Right kidney (tissue), 1 donor: ENCODE measurements at regions not wholly inside any gene's neighbourhood (a gene's known extent, or its start where the extent isn't known, plus 50 kb on each side); places are given as distances from the start of the nearest gene placed in this dataset.

Experiments used
- DNase-seq: peaks from one replicate; pipeline ENCODE4 v3.0.0-alpha.2; 2016

- no peak for DNase-seq
Observed at GRCh38 chr4:60194214-60194613, 1005.9 kb upstream of the ADGRL3 start.

GRCh38 chr4:60195256-60195655 is 1004.9 kb upstream of the ADGRL3 start:
- DNase-seq: no peak

GRCh38 chr4:60201052-60201673 is 999.0 kb upstream of the ADGRL3 start:
- DNase-seq: peak; percentile 22

DNA sequence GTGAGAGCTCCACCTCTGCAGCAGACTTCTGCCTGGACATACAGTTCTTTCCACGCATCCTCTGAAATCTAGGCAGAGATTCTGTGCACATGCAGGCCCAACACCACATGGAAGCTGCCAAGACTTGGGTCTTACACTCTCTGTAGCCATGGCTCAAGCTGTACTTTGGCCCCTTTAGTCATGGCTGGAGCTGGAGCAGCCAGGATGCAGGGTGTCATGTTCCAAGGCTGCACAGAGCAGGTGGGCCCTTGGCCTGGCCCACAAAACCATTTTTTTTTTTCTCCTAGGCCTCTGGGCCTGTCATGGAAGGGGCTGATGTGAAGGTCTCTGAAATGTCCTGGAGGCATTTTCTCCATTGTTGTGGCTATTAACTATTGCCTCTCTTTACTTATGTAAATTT is 990.5 kb upstream of the ADGRL3 start:
- no peak for DNase-seq

DNA sequence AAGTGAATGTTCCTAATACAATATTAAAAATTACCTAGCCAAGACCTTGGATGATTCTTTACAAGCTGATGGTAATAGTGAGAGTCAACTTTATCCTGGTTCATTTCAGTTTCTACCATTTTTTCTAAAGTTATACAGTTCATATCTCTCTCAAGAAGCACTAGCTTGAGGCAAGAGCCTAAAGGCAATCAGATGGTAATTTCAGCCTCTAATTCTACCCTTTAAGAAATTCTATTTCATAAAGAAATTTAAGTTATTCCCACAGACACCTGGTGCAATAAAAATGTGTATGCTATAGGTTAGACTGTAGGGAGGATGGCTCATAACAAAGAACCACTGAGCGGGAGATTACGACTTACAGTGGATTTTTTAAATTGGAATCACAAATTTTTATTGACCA is 984.2 kb upstream of the ADGRL3 start:
- no peak for DNase-seq

DNA sequence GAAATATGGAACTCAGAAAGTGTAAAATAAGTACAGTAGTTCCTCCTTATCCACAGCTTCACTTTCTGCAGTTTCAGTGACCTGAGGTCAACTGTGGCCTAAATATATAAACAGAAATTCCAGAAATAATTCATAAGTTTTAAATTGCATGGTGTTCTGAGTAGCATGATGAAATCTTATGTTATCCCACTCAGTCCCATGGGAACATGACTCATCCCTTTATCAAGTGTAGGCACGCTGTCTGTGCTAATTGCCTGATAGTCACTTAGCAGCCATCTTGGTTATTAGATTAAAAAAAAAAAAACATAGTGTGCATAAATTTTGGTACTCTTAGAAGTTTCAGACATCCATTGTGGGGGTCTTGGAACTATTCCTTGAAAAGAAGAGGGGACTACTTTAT is 983.4 kb upstream of the ADGRL3 start:
- no peak for DNase-seq

DNA sequence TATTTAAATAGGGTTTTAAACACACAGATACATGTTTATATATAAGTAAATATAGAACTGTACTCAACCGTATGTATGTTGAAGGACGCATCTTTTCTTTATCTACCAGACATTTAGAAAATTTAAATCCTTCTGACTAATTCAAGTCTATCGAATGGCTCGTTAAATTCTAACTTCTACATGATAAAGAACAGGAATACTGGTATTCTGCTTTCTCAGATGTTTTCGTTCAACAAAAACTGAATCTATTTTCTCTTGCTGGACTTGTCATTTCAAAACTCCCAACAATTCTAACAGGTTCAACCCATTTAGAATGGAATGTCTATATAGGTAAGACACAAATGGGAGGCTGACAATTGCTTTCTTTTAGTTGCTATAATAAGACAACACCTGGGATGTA is 978.3 kb upstream of the ADGRL3 start:
- DNase-seq: no peak

- DNase-seq: no peak
Observed at GRCh38 chr4:60223208-60223923, 976.8 kb upstream of the ADGRL3 start.

DNA sequence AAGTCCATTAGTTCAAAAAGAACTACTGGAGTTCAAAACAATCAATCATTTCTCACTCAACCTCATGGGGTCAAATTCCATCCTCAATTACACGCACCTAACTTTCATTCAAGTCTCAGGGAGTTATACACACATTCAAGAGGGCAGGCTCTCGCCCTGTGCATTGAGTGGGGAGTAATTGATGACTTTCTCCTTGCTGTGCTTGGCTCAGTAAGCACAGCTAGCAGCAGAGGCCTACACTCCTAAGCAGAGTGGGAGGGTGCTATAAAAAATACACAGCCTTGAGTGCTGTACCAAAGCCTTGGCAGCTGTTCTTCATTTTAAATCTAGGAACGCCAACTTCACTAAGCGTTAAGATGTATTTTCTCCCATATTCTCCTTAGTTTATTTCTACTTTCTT is 958.3 kb upstream of the ADGRL3 start:
- DNase-seq: peak; percentile 24

- DNase-seq: no peak
Observed at GRCh38 chr4:60249784-60250183, 950.3 kb upstream of the ADGRL3 start.

DNA sequence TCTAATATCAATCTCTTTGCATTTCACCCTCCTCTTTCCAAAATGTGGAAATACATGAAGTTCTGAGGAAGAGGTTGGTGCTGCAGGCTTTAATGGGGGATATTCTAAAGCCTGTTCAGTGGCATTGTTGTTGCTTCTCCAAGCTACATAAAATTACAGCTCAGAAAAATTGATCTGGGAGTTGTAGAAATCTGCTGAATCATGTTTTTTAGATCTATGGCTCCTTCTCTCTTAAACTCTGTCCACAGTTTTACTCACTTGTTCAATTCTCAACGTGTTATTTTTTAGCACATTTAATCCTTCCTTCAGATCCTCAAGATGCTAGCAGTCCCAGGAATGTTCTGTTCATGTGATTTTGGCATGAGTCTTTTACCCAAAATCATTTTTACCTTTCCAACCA is 949.5 kb upstream of the ADGRL3 start:
- no peak for DNase-seq

- no peak for DNase-seq
Observed at GRCh38 chr4:60259781-60260180, 940.3 kb upstream of the ADGRL3 start.

- no peak for DNase-seq
Observed at GRCh38 chr4:60266505-60266904, 933.6 kb upstream of the ADGRL3 start.

DNA sequence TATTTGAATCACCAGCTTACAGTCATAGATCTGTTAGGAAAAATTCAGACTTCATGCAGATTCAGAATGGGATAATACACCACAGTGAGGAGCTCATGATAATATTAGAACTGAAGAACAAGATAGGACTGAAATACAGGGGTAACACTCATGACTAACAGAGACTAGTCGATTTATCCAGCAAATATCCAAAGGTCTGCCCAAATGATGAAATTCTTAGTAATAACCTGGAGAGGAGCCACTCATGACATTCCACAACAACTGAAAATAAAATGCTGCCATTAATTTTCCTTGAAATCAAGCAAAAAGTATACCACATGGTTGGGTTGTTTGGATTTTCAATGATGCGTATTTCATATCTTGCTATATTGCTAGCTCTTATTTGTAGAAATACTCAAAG is 903.7 kb upstream of the ADGRL3 start:
- DNase-seq: no peak

GRCh38 chr4:60313611-60314178 is 886.4 kb upstream of the ADGRL3 start:
- no peak for DNase-seq

- no peak for DNase-seq
Observed at GRCh38 chr4:60314416-60314815, 885.7 kb upstream of the ADGRL3 start.

- no peak for DNase-seq
Observed at GRCh38 chr4:60315586-60315985, 884.5 kb upstream of the ADGRL3 start.

DNA sequence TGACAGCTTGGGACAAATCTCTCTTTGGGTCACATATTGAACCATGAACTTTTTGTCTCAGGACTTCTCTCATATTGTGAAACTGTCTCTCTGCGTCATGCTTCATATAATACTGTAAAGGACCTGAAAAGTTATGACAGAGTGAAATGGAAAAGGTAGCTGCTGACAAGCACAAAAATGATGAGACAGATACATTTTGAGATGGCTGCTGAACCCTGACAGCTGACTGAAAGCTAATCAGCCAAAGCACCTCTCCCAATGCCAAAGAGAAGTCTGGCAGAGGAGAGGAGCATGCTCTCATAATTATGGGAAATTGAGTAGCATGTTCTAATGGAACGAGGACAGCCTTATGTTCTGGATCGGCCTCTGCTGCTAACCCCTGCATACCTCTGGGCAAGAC is 873.4 kb upstream of the ADGRL3 start:
- no peak for DNase-seq

GRCh38 chr4:60327651-60328050 is 872.5 kb upstream of the ADGRL3 start:
- DNase-seq: no peak

- DNase-seq: no peak
Observed at GRCh38 chr4:60344908-60345307, 855.2 kb upstream of the ADGRL3 start.

GRCh38 chr4:60345392-60345791 is 854.7 kb upstream of the ADGRL3 start:
- DNase-seq: no peak

DNA sequence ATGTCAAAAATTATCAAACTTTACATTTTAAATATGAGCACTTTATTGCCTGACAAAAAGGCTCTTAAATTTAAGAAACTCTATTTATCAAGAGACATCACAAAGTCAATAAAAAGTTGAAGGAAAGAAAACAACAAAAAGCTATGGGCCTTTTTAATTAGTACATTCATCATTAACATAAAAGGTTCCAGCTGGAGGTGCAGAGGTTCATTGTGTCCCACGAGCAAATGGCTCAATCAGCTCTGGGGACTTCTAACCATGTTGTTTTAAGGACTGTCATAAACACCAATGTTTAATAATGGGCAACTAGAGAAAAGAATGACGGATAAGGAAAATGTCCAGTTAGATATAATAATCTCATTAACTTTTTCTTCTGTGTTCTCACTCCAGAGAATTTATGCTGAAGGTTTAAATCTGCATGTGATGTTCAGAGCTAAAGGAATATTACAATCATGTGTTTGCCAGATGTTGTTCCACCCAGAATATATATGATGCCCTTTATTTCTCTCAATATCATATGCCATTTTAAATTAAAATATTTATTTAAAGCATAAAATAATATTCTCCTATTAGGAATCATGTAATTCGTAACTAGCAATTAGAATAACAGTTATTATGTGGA is 840.3 kb upstream of the ADGRL3 start:
- peak; percentile 13 for DNase-seq

- DNase-seq: no peak
Observed at GRCh38 chr4:60365176-60365575, 835.0 kb upstream of the ADGRL3 start.

GRCh38 chr4:60366661-60367060 is 833.5 kb upstream of the ADGRL3 start:
- no peak for DNase-seq
